HG02943 (cell line): ENCODE measurements at regions not wholly inside any gene's neighbourhood (a gene's known extent, or its start where the extent isn't known, plus 50 kb on each side); places are given as distances from the start of the nearest gene placed in this dataset.

Source experiments
- ATAC-seq: cut with Tn5 transposase; IDR thresholded peaks from one replicate; pipeline ENCODE4 v1.9.1; 2021; ENCODE audit warnings: mild to moderate bottlenecking, low read depth, moderate library complexity; ENCODE audit not compliant: unreplicated experiment

DNA sequence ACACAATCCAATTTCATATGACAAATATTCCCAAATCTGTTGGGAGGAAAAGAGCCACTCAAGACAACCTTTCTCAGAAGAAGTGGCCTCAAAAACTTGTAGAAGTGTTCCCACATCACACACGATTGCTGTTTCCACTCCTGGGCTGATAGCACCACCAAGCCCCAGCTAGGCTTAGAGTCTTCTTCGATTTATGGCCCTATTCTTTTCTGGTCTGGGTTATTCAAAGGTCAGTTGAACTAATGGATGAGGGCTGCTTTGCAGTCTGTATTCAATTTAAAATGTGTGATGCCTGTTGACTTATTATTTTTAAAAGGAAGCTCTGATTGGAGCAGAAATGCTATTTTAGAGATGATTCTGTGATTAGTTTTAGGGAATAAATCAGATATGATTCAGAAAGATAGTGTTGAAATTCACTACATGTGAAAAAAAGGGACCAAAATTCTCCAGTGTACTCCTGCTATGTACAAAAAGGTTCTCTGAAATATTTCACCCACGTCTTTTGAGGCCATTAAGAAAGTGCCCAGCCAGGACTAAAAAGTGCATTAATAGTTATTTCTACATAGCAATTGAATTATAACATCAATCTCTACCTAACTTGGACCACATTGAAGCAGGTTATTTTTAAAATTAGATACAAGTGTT, 57.3 kb upstream of the SPON1 start:
- no peak for ATAC-seq

DNA sequence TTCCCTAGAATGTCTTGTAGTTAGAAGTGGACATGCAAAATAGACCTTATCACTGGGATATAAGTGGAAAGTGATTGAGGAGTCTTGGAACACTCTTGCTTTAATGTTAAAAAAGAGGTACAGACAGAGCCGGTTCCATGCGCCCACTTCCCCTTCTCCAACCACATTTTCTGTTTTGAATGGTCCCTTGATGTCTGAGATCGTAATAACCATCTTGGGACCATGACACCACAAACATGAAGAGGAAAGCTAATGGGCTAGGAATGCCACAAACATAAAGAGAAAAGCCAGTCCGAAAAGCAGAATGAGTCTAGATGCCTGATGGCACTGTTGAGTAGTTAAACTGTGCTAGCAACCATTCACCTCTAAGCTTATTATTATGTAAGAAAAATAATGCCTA, 54.8 kb upstream of the SPON1 start:
- ATAC-seq, result no peak

DNA sequence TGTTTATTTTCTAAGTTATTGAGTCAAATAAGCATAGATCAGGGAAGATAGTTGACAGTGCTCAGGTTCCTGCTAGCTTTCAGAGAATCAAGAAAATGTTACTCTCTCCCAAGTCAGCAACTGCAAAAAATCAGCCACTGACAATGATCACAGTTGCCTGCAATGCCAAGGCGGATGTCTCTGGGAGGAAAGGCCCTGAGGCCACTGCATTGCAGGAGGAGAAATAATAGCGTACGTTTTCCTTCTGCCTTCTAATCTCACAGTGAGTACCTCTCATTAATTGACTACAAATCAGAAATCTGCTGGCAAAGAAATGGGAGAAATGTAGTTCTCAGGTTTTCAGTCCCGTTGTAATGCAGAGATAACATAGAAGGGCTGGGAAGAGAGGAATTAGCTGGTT, 54.0 kb upstream of the SPON1 start:
- ATAC-seq, result no peak
